HG03432 (cell line): ENCODE measurements at regions not wholly inside any gene's neighbourhood (a gene's known extent, or its start where the extent isn't known, plus 50 kb on each side); places are given as distances from the start of the nearest gene placed in this dataset.

Experiments
- ATAC-seq: cut with Tn5 transposase; IDR thresholded peaks from one replicate; pipeline ENCODE4 v1.9.1; 2021; ENCODE audit warnings: mild to moderate bottlenecking, moderate library complexity; ENCODE audit not compliant: unreplicated experiment

- no peak for ATAC-seq
These were observed 239.4 kb downstream of the DOK5 start for GRCh38 chr20:54714817-54715216.

GRCh38 chr20:54713727-54714126 lies 238.3 kb downstream of the DOK5 start:
- no peak for ATAC-seq

GRCh38 chr20:54711071-54711470 lies 235.7 kb downstream of the DOK5 start:
- no peak for ATAC-seq

- no peak for ATAC-seq
These were observed 234.9 kb downstream of the DOK5 start for GRCh38 chr20:54710341-54710740.

GRCh38 chr20:54708229-54708628 lies 232.8 kb downstream of the DOK5 start:
- ATAC-seq, result no peak

- ATAC-seq, result no peak
These were observed 232.4 kb downstream of the DOK5 start for GRCh38 chr20:54707801-54708200.

- ATAC-seq, result no peak
These were observed 231.2 kb downstream of the DOK5 start for GRCh38 chr20:54706581-54706980.

GRCh38 chr20:54704032-54704635 lies 228.7 kb downstream of the DOK5 start:
- ATAC-seq, result no peak
